ENCODE measurements at regions not wholly inside any gene's neighbourhood (a gene's known extent, or its start where the extent isn't known, plus 50 kb on each side); places are given as distances from the start of the nearest gene placed in this dataset.
"Not testable (repeated sequence)": the region's sequence is repeated elsewhere in the genome, so short reads cannot be mapped to it uniquely, and the experiment has no call there.

GRCh38 chr9:106039151-106039935 is 345.0 kb downstream of the TMEM38B start:
- TF ChIP-seq, protein P1, sequence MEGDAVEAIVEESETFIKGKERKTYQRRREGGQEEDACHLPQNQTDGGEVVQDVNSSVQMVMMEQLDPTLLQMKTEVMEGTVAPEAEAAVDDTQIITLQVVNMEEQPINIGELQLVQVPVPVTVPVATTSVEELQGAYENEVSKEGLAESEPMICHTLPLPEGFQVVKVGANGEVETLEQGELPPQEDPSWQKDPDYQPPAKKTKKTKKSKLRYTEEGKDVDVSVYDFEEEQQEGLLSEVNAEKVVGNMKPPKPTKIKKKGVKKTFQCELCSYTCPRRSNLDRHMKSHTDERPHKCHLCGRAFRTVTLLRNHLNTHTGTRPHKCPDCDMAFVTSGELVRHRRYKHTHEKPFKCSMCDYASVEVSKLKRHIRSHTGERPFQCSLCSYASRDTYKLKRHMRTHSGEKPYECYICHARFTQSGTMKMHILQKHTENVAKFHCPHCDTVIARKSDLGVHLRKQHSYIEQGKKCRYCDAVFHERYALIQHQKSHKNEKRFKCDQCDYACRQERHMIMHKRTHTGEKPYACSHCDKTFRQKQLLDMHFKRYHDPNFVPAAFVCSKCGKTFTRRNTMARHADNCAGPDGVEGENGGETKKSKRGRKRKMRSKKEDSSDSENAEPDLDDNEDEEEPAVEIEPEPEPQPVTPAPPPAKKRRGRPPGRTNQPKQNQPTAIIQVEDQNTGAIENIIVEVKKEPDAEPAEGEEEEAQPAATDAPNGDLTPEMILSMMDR (conservative IDR thresholded peaks at IDR 0.05; ENCODE audit: low read depth, low read length) = no peak
- H3K4me3 ChIP-seq (ENCODE audit: low read length) = no peak overlapping the region
- no peak for DNase-seq (ENCODE audit: low read depth)

DNA sequence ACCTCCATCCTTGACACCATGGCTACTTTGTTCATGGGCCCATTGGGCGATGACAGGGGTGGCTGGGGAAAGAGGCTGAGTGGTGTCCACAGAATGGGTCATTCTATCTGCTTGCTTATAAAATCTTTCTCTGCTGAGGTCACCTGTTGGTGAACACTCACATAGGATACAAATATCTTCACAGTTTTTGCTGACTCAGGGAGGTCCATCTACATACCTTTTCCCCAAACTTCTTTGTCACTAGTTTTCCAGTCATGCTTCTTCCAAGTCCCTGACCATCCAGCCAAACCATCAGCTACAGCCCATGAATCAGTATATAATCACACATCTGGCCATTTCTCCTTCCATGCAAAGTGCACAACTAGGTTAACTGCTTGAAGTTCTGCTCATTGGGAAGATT is 347.6 kb downstream of the TMEM38B start:
- H3K4me3 ChIP-seq (ENCODE audit: low read length); DNase-seq (ENCODE audit: low read depth): not testable (repeated sequence)

DNA sequence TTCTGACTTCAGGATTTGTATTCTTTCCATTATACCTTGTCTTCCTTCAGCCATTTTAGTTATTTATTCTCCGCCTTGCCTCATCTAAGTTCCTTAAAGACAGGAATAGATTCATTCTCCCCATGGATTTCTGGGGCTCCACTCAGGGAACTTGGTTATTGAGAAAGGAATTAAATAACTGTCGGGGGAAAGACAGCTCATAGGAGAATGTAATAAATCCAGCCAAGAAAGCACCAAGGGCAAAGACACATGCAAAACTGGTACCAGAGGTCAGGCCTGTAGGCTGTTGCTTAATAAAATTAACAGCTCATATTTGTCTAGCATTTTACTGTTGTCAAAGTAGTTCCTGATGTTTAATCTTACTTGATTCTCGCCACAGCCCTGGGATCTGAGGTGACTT is 357.2 kb downstream of the TMEM38B start:
- H3K4me3 ChIP-seq (ENCODE audit: low read length) = no peak overlapping the region
- DNase-seq (ENCODE audit: low read depth) = no peak
- TF ChIP-seq, protein P1 (conservative IDR thresholded peaks at IDR 0.05; ENCODE audit: low read depth, low read length) = no peak

DNA sequence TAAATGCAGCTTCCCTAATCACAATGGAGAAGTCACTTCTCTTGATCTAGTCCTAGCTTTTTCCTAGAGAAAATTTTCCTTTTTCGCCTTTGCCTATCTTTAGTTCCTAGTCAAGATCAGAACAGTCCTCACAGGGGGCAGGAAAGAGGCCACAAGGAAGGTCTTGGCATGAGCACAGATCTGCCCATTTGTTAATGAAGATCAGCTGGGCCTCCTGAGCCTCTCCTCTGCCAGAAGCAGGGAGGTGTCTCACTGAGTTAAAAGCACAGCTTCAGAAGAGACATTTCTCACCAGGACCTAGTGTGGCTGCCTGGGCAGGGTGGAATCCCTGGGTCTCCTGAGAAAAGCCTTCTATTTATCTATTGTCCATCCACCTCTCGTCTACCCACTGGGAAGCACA is 357.8 kb downstream of the TMEM38B start:
- TF ChIP-seq, protein P1 (conservative IDR thresholded peaks at IDR 0.05; ENCODE audit: low read depth, low read length) = no peak
- no peak overlapping the region for H3K4me3 ChIP-seq (ENCODE audit: low read length)
- DNase-seq (ENCODE audit: low read depth) = no peak

GRCh38 chr9:106052735-106053134 is 358.4 kb downstream of the TMEM38B start:
- no peak overlapping the region for H3K4me3 ChIP-seq (ENCODE audit: low read length)

GRCh38 chr9:106056328-106056727 is 362.0 kb downstream of the TMEM38B start:
- TF ChIP-seq, protein P1 (conservative IDR thresholded peaks at IDR 0.05; ENCODE audit: low read depth, low read length) = no peak
- DNase-seq (ENCODE audit: low read depth) = no peak

More at GRCh38 chr9:106052735-106053134, 358.4 kb downstream of the TMEM38B start:
- TF ChIP-seq, protein P1 (conservative IDR thresholded peaks at IDR 0.05; ENCODE audit: low read depth, low read length) = no peak
- DNase-seq (ENCODE audit: low read depth) = no peak

DNA sequence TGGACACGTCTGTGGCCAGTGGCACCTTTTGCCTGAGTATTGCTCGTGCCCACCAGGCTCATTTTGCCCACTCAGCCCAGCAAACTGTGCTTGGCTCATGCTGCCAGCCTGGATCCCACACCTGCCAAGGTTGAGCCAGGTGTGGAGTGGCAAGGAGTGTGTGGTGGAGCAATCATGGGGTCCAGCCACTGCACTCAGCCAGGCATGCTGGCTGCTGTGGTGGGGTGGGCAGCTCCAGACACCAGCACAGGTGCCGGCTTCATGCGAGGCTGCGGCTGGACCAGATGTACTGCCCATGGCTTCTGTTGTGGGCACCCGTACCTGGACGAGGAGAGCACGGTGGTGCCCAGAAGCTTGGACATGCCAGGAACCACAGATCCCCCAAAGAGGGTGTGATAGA is 364.1 kb downstream of the TMEM38B start:
- TF ChIP-seq, protein P1 (conservative IDR thresholded peaks at IDR 0.05; ENCODE audit: low read depth, low read length) = no peak
- no peak overlapping the region for H3K4me3 ChIP-seq (ENCODE audit: low read length)
- DNase-seq (ENCODE audit: low read depth) = no peak

More at GRCh38 chr9:106056328-106056727, 362.0 kb downstream of the TMEM38B start:
- no peak overlapping the region for H3K4me3 ChIP-seq (ENCODE audit: low read length)
